H7 (cell line): ENCODE measurements at regions not wholly inside any gene's neighbourhood (a gene's known extent, or its start where the extent isn't known, plus 50 kb on each side); places are given as distances from the start of the nearest gene placed in this dataset.

Experiments
- DNase-seq: peaks from one replicate; pipeline ENCODE4 v3.0.0; 2012
- H3K27me3 ChIP-seq: 2 replicates; pipeline ENCODE4 v1.6.0; 2011; ENCODE audit warnings: mild to moderate bottlenecking, low read length; ENCODE audit not compliant: control insufficient read depth, insufficient read depth
- H3K36me3 ChIP-seq: replicated peaks from 2 replicates; pipeline ENCODE4 v1.5.1; 2011; ENCODE audit warnings: low read length; ENCODE audit not compliant: control insufficient read depth, insufficient read depth
- H3K4me3 ChIP-seq: 2 replicates; pipeline ENCODE4 v1.5.1; 2011; ENCODE audit warnings: low read depth, mild to moderate bottlenecking, control low read depth, low read length, moderate library complexity; ENCODE audit not compliant: insufficient read depth

DNA sequence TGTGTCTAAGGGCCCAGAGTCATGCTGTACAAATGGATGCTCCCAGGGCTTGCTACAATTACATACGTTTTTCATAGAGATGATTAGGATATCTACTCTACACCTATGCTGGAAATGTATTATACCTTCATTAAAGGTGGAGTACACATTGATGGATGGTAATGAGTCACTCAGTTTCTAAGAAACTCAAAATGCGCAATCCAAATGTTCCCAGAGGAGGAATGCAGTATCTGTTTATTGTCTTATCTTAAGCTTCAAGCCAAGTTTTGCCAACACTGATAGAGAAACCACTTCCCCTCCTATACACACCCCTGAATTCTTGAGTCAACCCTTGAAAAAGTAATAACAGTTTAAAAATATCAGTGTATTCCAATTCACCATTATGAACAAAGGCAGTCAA, 266.6 kb upstream of the FAR2 start:
- no peaks in the 10 kb centered on the region for H3K27me3 ChIP-seq
- no peak overlapping the region for H3K4me3 ChIP-seq
- H3K36me3 ChIP-seq = no peaks in the 10 kb centered on the region
- DNase-seq = no peak

- Histone ChIP-seq H3K27me3 (no peaks in the 10 kb centered on the region), H3K4me3 (no peak overlapping the region), H3K36me3 (no peaks in the 10 kb centered on the region)
- DNase-seq = no peak
Measured at GRCh38 chr12:28883406-28883997, 265.6 kb upstream of the FAR2 start.

- Histone ChIP-seq H3K27me3 (no peaks in the 10 kb centered on the region), H3K36me3 (no peaks in the 10 kb centered on the region), H3K4me3 (no peak overlapping the region)
- no peak for DNase-seq
Measured at GRCh38 chr12:28884904-28885679, 264.0 kb upstream of the FAR2 start.

DNA sequence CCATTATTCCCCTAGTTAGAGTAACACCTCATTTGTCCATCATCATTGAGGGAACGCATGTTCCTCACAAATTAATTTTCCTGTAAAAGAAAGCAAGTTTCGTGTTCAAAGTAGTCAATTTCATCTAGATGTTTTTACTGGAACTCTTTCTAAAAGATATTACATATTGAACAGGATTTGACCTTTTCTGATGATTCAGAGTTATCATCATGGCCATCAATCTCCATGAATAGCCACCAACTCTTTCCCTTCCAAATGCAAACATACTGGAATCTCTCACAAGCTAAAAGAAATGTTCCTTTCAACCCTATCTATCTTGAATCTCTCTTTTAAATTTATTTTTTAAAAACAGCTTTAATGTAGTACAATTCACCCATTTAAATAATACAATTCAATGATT, 263.1 kb upstream of the FAR2 start:
- DNase-seq = no peak

GRCh38 chr12:28887461-28887990, 261.6 kb upstream of the FAR2 start:
- no peaks in the 10 kb centered on the region for H3K27me3 ChIP-seq
- no peak for DNase-seq
- H3K4me3 ChIP-seq = no peak overlapping the region
- no peaks in the 10 kb centered on the region for H3K36me3 ChIP-seq

More for the DNA sequence above, 263.1 kb upstream of the FAR2 start:
- Histone ChIP-seq H3K27me3 (no peaks in the 10 kb centered on the region), H3K4me3 (no peak overlapping the region), H3K36me3 (no peaks in the 10 kb centered on the region)

GRCh38 chr12:28890664-28891063, 258.4 kb upstream of the FAR2 start:
- H3K36me3 ChIP-seq = no peaks in the 10 kb centered on the region
- no peaks in the 10 kb centered on the region for H3K27me3 ChIP-seq
- no peak overlapping the region for H3K4me3 ChIP-seq
- no peak for DNase-seq

DNA sequence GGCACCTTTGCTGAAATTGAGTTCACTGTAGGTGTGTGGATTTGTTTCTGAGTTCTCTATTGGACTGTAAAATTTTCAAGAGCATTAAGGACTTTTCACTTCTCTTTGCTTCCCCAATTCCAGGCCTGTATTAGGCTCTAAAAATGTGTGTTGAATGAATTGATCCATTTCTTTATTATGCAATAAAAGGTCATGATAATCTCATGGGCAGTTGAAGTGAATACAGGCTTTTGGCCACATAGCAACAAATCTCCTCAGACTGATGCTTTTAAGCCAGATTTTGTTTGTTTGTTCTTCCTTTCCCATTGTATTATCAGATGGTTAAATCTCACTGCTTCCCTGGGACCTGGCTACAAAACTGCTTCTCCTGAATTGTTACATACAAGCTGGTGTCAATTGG, 258.0 kb upstream of the FAR2 start:
- H3K27me3 ChIP-seq = no peaks in the 10 kb centered on the region
- no peak for DNase-seq
- H3K36me3 ChIP-seq = no peaks in the 10 kb centered on the region
- H3K4me3 ChIP-seq = no peak overlapping the region

- no peak overlapping the region for H3K4me3 ChIP-seq
- H3K27me3 ChIP-seq = no peaks in the 10 kb centered on the region
- no peaks in the 10 kb centered on the region for H3K36me3 ChIP-seq
- no peak for DNase-seq
Measured at GRCh38 chr12:28893365-28893764, 255.7 kb upstream of the FAR2 start.

GRCh38 chr12:28893856-28894255, 255.2 kb upstream of the FAR2 start:
- no peak overlapping the region for H3K4me3 ChIP-seq
- no peaks in the 10 kb centered on the region for H3K27me3 ChIP-seq
- DNase-seq = no peak
- no peaks in the 10 kb centered on the region for H3K36me3 ChIP-seq

DNA sequence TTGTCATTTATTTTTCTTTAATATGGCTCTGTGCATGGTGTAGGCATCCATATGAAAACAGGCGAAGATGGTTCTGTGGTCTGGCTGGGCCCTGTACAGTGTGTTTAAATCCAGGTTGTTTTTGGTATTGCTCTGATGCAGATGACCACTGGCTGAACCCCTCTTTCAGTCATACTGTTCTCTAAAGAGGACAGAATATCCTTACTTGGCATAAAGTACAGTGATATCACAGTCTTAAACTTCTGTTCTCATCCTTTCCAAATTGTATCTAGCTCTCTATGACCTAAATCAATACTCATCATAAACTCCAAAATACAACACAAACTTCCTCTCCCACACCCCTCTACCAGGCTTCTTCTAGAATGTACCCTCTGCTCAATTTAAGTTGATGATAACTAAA, 252.7 kb upstream of the FAR2 start:
- DNase-seq = no peak
- no peak overlapping the region for H3K4me3 ChIP-seq
- H3K36me3 ChIP-seq = no peaks in the 10 kb centered on the region
- H3K27me3 ChIP-seq = no peaks in the 10 kb centered on the region

DNA sequence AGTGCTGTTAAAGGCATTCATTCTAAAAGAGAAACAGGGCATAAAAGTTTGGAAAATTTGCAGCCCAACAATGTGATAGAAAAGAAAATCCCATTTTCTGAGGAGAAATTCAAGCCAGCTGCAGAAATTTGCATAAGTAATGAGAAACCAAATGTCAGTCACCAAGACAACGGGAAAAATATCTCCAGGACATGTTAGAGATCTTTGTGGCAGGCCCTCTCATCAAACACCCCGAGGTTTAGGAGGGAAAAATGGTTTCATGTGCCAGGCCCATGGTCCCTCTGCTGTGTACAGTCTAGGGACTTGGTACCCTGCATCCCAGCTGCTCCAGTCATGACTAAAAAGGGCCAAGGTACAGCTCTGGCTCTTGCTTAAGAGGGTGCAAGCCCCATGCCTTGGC, 251.0 kb upstream of the FAR2 start:
- H3K27me3 ChIP-seq = no peaks in the 10 kb centered on the region
- H3K36me3 ChIP-seq = no peaks in the 10 kb centered on the region
- no peak for DNase-seq
- no peak overlapping the region for H3K4me3 ChIP-seq

DNA sequence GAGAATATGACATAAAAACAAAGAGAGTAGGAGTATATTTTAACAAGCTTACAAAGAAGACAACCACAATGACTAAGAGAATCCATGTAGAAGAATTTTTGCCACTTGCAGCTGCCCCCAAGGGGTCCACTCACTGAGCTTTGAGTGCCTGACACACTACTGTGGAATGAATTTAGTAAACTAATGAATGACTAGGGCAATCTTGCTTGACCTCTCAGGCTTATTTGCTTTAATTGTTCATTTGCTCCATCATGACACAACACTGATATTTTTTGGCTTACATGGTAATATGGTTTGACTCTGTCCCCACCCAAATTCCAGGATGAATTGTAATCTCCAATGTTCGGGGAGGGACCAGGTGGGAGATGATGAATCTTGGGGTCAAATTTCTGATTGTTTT, 249.1 kb upstream of the FAR2 start:
- DNase-seq = no peak
- Histone ChIP-seq H3K4me3 (no peak overlapping the region), H3K36me3 (no peaks in the 10 kb centered on the region), H3K27me3 (no peaks in the 10 kb centered on the region)

DNA sequence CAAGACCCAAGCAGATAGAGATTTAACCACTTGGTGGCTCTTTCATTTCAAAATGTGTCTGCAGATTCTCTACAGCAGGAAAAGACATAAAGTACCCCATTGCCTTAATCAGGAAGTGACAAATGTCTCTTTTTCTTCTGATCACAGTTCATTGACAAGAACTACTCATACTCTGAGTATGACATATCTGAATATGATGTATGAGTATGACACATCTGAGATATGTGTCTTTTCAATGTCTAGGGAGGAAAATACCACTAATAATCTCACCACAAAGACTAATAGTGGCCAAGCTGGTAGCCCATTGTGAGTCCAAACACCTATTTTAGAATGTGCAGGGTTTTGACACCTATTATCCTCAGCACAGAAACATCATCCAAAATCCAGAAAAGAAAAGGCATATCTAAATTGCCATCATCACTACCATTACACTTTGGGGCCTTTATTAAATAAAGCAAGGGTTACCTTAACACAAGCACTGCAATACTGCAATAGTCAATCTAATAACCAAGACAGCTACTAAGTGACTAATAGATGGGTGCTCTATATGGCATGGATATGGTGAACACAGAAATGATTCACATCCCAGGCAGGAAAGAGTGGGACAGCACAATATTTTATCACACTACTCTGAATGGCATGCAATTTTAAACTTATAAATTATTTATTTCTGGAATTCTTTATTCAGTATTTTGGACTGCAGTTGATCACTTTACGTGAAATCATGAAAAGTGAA, 243.7 kb upstream of the FAR2 start:
- H3K36me3 ChIP-seq = no peaks in the 10 kb centered on the region
- no peaks in the 10 kb centered on the region for H3K27me3 ChIP-seq
- no peak for DNase-seq
- no peak overlapping the region for H3K4me3 ChIP-seq

GRCh38 chr12:28908646-28909045, 240.4 kb upstream of the FAR2 start:
- H3K36me3 ChIP-seq = no peaks in the 10 kb centered on the region
- no peak for DNase-seq
- H3K4me3 ChIP-seq = no peak overlapping the region
- H3K27me3 ChIP-seq = no peaks in the 10 kb centered on the region

GRCh38 chr12:28909291-28909690, 239.8 kb upstream of the FAR2 start:
- Histone ChIP-seq H3K4me3 (no peak overlapping the region), H3K36me3 (no peaks in the 10 kb centered on the region), H3K27me3 (no peaks in the 10 kb centered on the region)
- no peak for DNase-seq
